ENCODE measurements at regions not wholly inside any gene's neighbourhood (a gene's known extent, or its start where the extent isn't known, plus 50 kb on each side); places are given as distances from the start of the nearest gene placed in this dataset.
"Not testable (repeated sequence)": the region's sequence is repeated elsewhere in the genome, so short reads cannot be mapped to it uniquely, and the experiment has no call there.

GRCh38 chr13:37290716-37291505, 185.4 kb upstream of the CSNK1A1L start:
- Histone ChIP-seq H3K9me3 (no peaks in the 10 kb centered on the region), H3K36me3 (no peaks in the 10 kb centered on the region), H3K27ac (no peak overlapping the region), H3K4me1 (ENCODE audit: control insufficient read depth in 1 of 2, insufficient read depth in 1 of 2, low read depth in 1 of 2, low read length in 1 of 2) (no peaks in the 10 kb centered on the region), H3K27me3 (no peaks in the 10 kb centered on the region), H3K4me3 (ENCODE audit: low read depth in 1 of 2, low read length in 1 of 2) (no peak overlapping the region)
- TF ChIP-seq, protein P1, sequence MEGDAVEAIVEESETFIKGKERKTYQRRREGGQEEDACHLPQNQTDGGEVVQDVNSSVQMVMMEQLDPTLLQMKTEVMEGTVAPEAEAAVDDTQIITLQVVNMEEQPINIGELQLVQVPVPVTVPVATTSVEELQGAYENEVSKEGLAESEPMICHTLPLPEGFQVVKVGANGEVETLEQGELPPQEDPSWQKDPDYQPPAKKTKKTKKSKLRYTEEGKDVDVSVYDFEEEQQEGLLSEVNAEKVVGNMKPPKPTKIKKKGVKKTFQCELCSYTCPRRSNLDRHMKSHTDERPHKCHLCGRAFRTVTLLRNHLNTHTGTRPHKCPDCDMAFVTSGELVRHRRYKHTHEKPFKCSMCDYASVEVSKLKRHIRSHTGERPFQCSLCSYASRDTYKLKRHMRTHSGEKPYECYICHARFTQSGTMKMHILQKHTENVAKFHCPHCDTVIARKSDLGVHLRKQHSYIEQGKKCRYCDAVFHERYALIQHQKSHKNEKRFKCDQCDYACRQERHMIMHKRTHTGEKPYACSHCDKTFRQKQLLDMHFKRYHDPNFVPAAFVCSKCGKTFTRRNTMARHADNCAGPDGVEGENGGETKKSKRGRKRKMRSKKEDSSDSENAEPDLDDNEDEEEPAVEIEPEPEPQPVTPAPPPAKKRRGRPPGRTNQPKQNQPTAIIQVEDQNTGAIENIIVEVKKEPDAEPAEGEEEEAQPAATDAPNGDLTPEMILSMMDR (IDR thresholded peaks at IDR 0.05), result no peak

DNA sequence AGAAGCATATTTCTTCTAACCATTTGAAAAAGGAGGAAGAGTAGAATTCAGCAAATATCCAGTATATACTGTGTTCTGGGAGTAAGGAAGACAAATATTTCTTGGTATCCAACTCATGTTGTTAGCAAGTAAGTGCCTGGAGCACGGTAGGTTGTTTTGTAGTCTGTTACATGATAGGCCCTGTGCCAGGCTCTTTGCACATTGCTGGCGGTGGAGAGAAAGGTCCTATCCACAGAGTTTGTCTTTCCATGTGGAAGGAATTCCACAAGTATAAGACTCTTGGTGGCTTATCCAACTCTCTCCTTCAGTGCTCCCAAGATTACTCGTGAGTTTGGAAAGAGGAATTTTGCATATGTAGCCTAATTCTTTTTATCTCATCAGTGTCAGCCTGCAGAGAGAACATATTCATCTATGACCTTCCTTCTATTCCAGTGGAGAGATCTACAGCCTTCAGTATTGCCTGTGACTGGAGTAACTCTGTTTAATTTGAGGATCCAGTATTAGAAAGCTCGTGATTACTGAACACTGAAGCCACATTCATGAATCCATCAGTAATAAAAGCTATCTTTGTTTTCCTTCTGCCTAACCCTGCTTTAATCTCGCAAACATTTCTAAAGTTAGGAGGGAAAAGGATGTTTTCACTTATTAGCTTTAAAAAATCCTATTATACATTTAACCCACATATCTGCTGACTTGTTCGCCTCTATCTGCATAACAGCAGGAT, 183.9 kb upstream of the CSNK1A1L start:
- no peak overlapping the region for H3K27ac ChIP-seq
- TF ChIP-seq, protein P1 (IDR thresholded peaks at IDR 0.05), result no peak
- H3K36me3 ChIP-seq, result no peaks in the 10 kb centered on the region

DNA sequence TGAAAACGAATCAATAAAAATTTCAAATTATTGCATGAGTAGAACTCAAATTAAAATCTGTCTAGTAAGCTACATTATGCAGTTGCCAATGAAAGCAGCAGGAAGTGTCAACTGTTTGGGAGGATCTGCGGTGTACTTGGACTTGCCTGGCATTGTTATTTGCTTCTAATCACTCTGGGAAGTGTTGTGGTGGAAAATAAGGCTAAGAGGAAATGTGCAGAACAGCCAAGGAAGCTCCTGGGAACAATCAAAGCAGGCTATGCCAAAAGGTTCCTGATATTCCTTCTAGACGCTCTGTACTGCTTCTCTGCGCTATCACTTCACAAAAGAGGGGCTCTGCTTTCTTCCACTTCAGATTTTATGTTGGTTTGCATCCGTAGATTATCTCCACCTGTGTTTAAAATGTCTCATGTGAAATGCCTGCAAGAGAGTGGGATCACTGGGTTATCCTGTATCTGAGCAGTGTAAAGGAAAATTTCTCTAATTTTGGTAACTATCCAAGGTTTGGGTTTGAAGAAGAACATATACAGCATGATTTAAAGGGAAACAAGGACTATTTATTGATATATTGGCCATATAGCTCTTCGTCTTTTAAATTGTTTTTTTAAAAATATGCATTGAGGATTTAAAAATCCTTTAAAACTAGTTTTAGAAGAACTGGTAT, 182.7 kb upstream of the CSNK1A1L start:
- Histone ChIP-seq H3K4me3 (ENCODE audit: low read depth in 1 of 2, low read length in 1 of 2) (no peak overlapping the region), H3K27me3 (no peaks in the 10 kb centered on the region), H3K36me3 (no peaks in the 10 kb centered on the region), H3K4me1 (ENCODE audit: control insufficient read depth in 1 of 2, insufficient read depth in 1 of 2, low read depth in 1 of 2, low read length in 1 of 2) (no peaks in the 10 kb centered on the region), H3K27ac (no peak overlapping the region), H3K9me3 (no peaks in the 10 kb centered on the region)
- TF ChIP-seq, protein P1 (IDR thresholded peaks at IDR 0.05), result no peak

More for the DNA sequence above, 183.9 kb upstream of the CSNK1A1L start:
- Histone ChIP-seq H3K9me3 (no peaks in the 10 kb centered on the region), H3K27me3 (no peaks in the 10 kb centered on the region), H3K4me1 (ENCODE audit: control insufficient read depth in 1 of 2, insufficient read depth in 1 of 2, low read depth in 1 of 2, low read length in 1 of 2) (no peaks in the 10 kb centered on the region), H3K4me3 (ENCODE audit: low read depth in 1 of 2, low read length in 1 of 2) (no peak overlapping the region)

GRCh38 chr13:37280231-37280630, 174.8 kb upstream of the CSNK1A1L start:
- not testable (repeated sequence) for H3K27ac ChIP-seq; H3K4me1 ChIP-seq (ENCODE audit: control insufficient read depth in 1 of 2, insufficient read depth in 1 of 2, low read depth in 1 of 2, low read length in 1 of 2); H3K27me3 ChIP-seq; H3K4me3 ChIP-seq (ENCODE audit: low read depth in 1 of 2, low read length in 1 of 2); H3K9me3 ChIP-seq; H3K36me3 ChIP-seq

GRCh38 chr13:37277435-37278144, 172.1 kb upstream of the CSNK1A1L start:
- TF ChIP-seq, protein P1 (IDR thresholded peaks at IDR 0.05), result no peak
- H3K36me3 ChIP-seq, result no peaks in the 10 kb centered on the region
- H3K27ac ChIP-seq, result no peak overlapping the region
- no peaks in the 10 kb centered on the region for H3K27me3 ChIP-seq
- no peaks in the 10 kb centered on the region for H3K9me3 ChIP-seq
- no peaks in the 10 kb centered on the region for H3K4me1 ChIP-seq (ENCODE audit: control insufficient read depth in 1 of 2, insufficient read depth in 1 of 2, low read depth in 1 of 2, low read length in 1 of 2)
- no peak overlapping the region for H3K4me3 ChIP-seq (ENCODE audit: low read depth in 1 of 2, low read length in 1 of 2)
